Mesendoderm (in vitro differentiated cells): ENCODE measurements at regions not wholly inside any gene's neighbourhood (a gene's known extent, or its start where the extent isn't known, plus 50 kb on each side); places are given as distances from the start of the nearest gene placed in this dataset.
"Not testable (repeated sequence)": the region's sequence is repeated elsewhere in the genome, so short reads cannot be mapped to it uniquely, and the experiment has no call there.

Experiments
- DNase-seq: peaks from one replicate; pipeline ENCODE4 v3.0.0; 2013
- H2AK5ac ChIP-seq: 2 replicates; pipeline ENCODE4 v1.6.1; 2013; ENCODE audit warnings: low read length, inconsistent platforms
- H2BK120ac ChIP-seq: 2 replicates; pipeline ENCODE4 v1.6.1; 2013; ENCODE audit warnings: low read depth, mild to moderate bottlenecking, low read length, moderate library complexity, mixed read lengths
- H2BK15ac ChIP-seq: replicated peaks from 2 replicates; pipeline ENCODE4 v1.6.1; 2013; ENCODE audit warnings: low read depth, mild to moderate bottlenecking, moderate library complexity
- H2BK5ac ChIP-seq: 2 replicates; pipeline ENCODE4 v1.6.1; 2013; ENCODE audit warnings: low read length, inconsistent platforms
- H3K18ac ChIP-seq: 2 replicates; pipeline ENCODE4 v1.6.1; 2013; ENCODE audit warnings: mild to moderate bottlenecking, low read length, mixed read lengths
- H3K23ac ChIP-seq: one replicate; pipeline ENCODE4 v1.6.1; 2013; ENCODE audit warnings: low read length
- H3K27ac ChIP-seq: 2 replicates; pipeline ENCODE4 v1.5.1; 2013; ENCODE audit warnings: low read depth, mild to moderate bottlenecking, inconsistent platforms, low read length, moderate library complexity
- H3K27me3 ChIP-seq: 2 replicates; pipeline ENCODE4 v1.6.1; 2013; ENCODE audit warnings: low read length, control low read depth, mild to moderate bottlenecking, inconsistent platforms; ENCODE audit not compliant: insufficient read depth, poor library complexity
- H3K36me3 ChIP-seq: 2 replicates; pipeline ENCODE4 v1.6.1; 2013; ENCODE audit warnings: low read length, inconsistent platforms; ENCODE audit not compliant: control insufficient read depth, insufficient read depth
- H3K4ac ChIP-seq: one replicate; pipeline ENCODE4 v1.6.1; 2013; ENCODE audit warnings: low read depth, mild to moderate bottlenecking, low read length, moderate library complexity
- H3K4me1 ChIP-seq: 2 replicates; pipeline ENCODE4 v1.6.1; 2013; ENCODE audit warnings: low read depth, low read length, inconsistent platforms; ENCODE audit not compliant: control insufficient read depth
- H3K4me2 ChIP-seq: 2 replicates; pipeline ENCODE4 v1.6.1; 2013; ENCODE audit warnings: low read length
- H3K4me3 ChIP-seq: 2 replicates; pipeline ENCODE4 v1.5.1; 2013; ENCODE audit warnings: mild to moderate bottlenecking, low read length
- H3K56ac ChIP-seq: one replicate; pipeline ENCODE4 v1.6.1; 2013; ENCODE audit warnings: low read length
- H3K79me1 ChIP-seq: 2 replicates; pipeline ENCODE4 v1.6.1; 2013; ENCODE audit warnings: low read length, inconsistent platforms
- H3K79me2 ChIP-seq: 2 replicates; pipeline ENCODE4 v1.6.1; 2013; ENCODE audit warnings: mild to moderate bottlenecking, low read length; ENCODE audit not compliant: control insufficient read depth, insufficient read depth
- H3K9ac ChIP-seq: 2 replicates; pipeline ENCODE4 v1.6.1; 2013; ENCODE audit warnings: low read length, inconsistent platforms
- H4K5ac ChIP-seq: one replicate; pipeline ENCODE4 v1.6.1; 2013; ENCODE audit warnings: low read length
- H4K8ac ChIP-seq: one replicate; pipeline ENCODE4 v1.6.1; 2013; ENCODE audit warnings: low read depth, mild to moderate bottlenecking, control low read depth, low read length, moderate library complexity
- WGBS: extraction: QIAGEN DNeasy Blood & Tissue Kit; methylation state at CpG from one replicate; pipeline ENCODE4 v1.1.7; 2013; ENCODE audit warnings: low lambda C conversion rate, missing lambda C conversion rate; ENCODE audit not compliant: insufficient coverage; ENCODE audit errors: extremely low coverage; 5-methylcytosine and 5-hydroxymethylcytosine counted together

- H3K36me3 ChIP-seq, H3K23ac ChIP-seq, H3K4me1 ChIP-seq, H2AK5ac ChIP-seq, H3K56ac ChIP-seq, H3K79me1 ChIP-seq, H3K4me3 ChIP-seq, H2BK120ac ChIP-seq, H3K27me3 ChIP-seq, H4K5ac ChIP-seq, H4K8ac ChIP-seq, H2BK5ac ChIP-seq, H3K4me2 ChIP-seq, H3K79me2 ChIP-seq, H3K4ac ChIP-seq, H2BK15ac ChIP-seq, H3K18ac ChIP-seq, H3K9ac ChIP-seq, H3K27ac ChIP-seq, DNase-seq: not testable (repeated sequence)
- WGBS: no CpG with 5 or more reads among the region's 41 CpGs
Measured at GRCh38 chr16:48951621-48952125, 330.0 kb downstream of the CBLN1 start.

GRCh38 chr16:48950184-48950583 lies 331.5 kb downstream of the CBLN1 start:
- Histone ChIP-seq H3K23ac (no peak overlapping the region), H3K56ac (no peak overlapping the region), H3K79me1 (no peaks in the 10 kb centered on the region), H3K4me1 (no peaks in the 10 kb centered on the region), H4K5ac (no peak overlapping the region), H3K36me3 (no peaks in the 10 kb centered on the region), H3K4me2 (no peak overlapping the region), H3K27me3 (no peaks in the 10 kb centered on the region), H2BK120ac (no peak overlapping the region), H3K4me3 (no peak overlapping the region), H3K4ac (no peak overlapping the region), H3K18ac (no peak overlapping the region), H3K9ac (no peak overlapping the region), H4K8ac (no peak overlapping the region), H2BK15ac (no peak overlapping the region), H2BK5ac (no peak overlapping the region), H3K79me2 (no peaks in the 10 kb centered on the region), H3K27ac (no peak overlapping the region), H2AK5ac (no peak overlapping the region)
- DNase-seq: no peak
- no CpG with 5 or more reads among the region's 2 CpGs for WGBS

- no peak overlapping the region for H3K27ac ChIP-seq
- no peak overlapping the region for H3K4me2 ChIP-seq
- H3K4me3 ChIP-seq: no peak overlapping the region
- no peak overlapping the region for H2AK5ac ChIP-seq
- no peak overlapping the region for H3K4ac ChIP-seq
- no peaks in the 10 kb centered on the region for H3K4me1 ChIP-seq
- DNase-seq: no peak
- no peak overlapping the region for H4K8ac ChIP-seq
- no peak overlapping the region for H2BK5ac ChIP-seq
- H3K23ac ChIP-seq: no peak overlapping the region
- H3K9ac ChIP-seq: no peak overlapping the region
- H3K36me3 ChIP-seq: no peaks in the 10 kb centered on the region
- H3K18ac ChIP-seq: no peak overlapping the region
- no peak overlapping the region for H2BK15ac ChIP-seq
- H2BK120ac ChIP-seq: no peak overlapping the region
- no peaks in the 10 kb centered on the region for H3K27me3 ChIP-seq
- WGBS: no CpG with 5 or more reads among the region's 2 CpGs
- H4K5ac ChIP-seq: no peak overlapping the region
- no peaks in the 10 kb centered on the region for H3K79me2 ChIP-seq
- H3K56ac ChIP-seq: no peak overlapping the region
- no peaks in the 10 kb centered on the region for H3K79me1 ChIP-seq
Measured at GRCh38 chr16:48949636-48950035, 332.0 kb downstream of the CBLN1 start.

GRCh38 chr16:48948911-48949310 lies 332.7 kb downstream of the CBLN1 start:
- H3K4ac ChIP-seq: no peak overlapping the region
- H3K27me3 ChIP-seq: no peaks in the 10 kb centered on the region
- H2BK15ac ChIP-seq: no peak overlapping the region
- no peak overlapping the region for H2BK5ac ChIP-seq
- no peak overlapping the region for H4K8ac ChIP-seq
- no peak overlapping the region for H3K9ac ChIP-seq
- WGBS: no CpG with 5 or more reads among the region's 3 CpGs
- H3K27ac ChIP-seq: no peak overlapping the region
- no peak overlapping the region for H2AK5ac ChIP-seq
- H3K23ac ChIP-seq: no peak overlapping the region
- H3K18ac ChIP-seq: no peak overlapping the region
- no peak overlapping the region for H2BK120ac ChIP-seq
- H3K56ac ChIP-seq: no peak overlapping the region
- no peak overlapping the region for H3K4me3 ChIP-seq
- no peaks in the 10 kb centered on the region for H3K36me3 ChIP-seq
- H4K5ac ChIP-seq: no peak overlapping the region
- H3K79me2 ChIP-seq: no peaks in the 10 kb centered on the region
- H3K4me2 ChIP-seq: no peak overlapping the region
- no peaks in the 10 kb centered on the region for H3K4me1 ChIP-seq
- no peak for DNase-seq
- H3K79me1 ChIP-seq: no peaks in the 10 kb centered on the region

- Histone ChIP-seq H2BK5ac (no peak overlapping the region), H3K79me2 (no peaks in the 10 kb centered on the region), H3K18ac (no peak overlapping the region), H3K4me3 (no peak overlapping the region), H2BK15ac (no peak overlapping the region), H3K23ac (no peak overlapping the region), H3K4ac (no peak overlapping the region), H3K4me1 (no peaks in the 10 kb centered on the region), H3K9ac (no peak overlapping the region), H3K27ac (no peak overlapping the region), H3K56ac (no peak overlapping the region), H4K8ac (no peak overlapping the region), H3K79me1 (no peaks in the 10 kb centered on the region), H3K27me3 (no peaks in the 10 kb centered on the region), H3K36me3 (no peaks in the 10 kb centered on the region), H2BK120ac (no peak overlapping the region), H2AK5ac (no peak overlapping the region), H4K5ac (no peak overlapping the region), H3K4me2 (no peak overlapping the region)
- DNase-seq: no peak
- WGBS: no CpG with 5 or more reads among the region's 3 CpGs
Measured at GRCh38 chr16:48947371-48947713, 334.3 kb downstream of the CBLN1 start.

GRCh38 chr16:48946686-48947370 lies 334.8 kb downstream of the CBLN1 start:
- no peak overlapping the region for H3K27ac ChIP-seq
- no peak overlapping the region for H3K56ac ChIP-seq
- H2BK15ac ChIP-seq: no peak overlapping the region
- no peak for DNase-seq
- H3K9ac ChIP-seq: no peak overlapping the region
- H3K4me2 ChIP-seq: no peak overlapping the region
- no peak overlapping the region for H3K18ac ChIP-seq
- WGBS: no CpG with 5 or more reads among the region's 6 CpGs
- no peaks in the 10 kb centered on the region for H3K79me2 ChIP-seq
- H3K4ac ChIP-seq: no peak overlapping the region
- no peaks in the 10 kb centered on the region for H3K4me1 ChIP-seq
- H4K8ac ChIP-seq: no peak overlapping the region
- no peaks in the 10 kb centered on the region for H3K27me3 ChIP-seq
- no peaks in the 10 kb centered on the region for H3K36me3 ChIP-seq
- no peak overlapping the region for H3K23ac ChIP-seq
- no peak overlapping the region for H2BK5ac ChIP-seq
- no peaks in the 10 kb centered on the region for H3K79me1 ChIP-seq
- H4K5ac ChIP-seq: no peak overlapping the region
- H3K4me3 ChIP-seq: no peak overlapping the region
- H2BK120ac ChIP-seq: no peak overlapping the region
- no peak overlapping the region for H2AK5ac ChIP-seq
